GM21390 (cell line): ENCODE measurements at regions not wholly inside any gene's neighbourhood (a gene's known extent, or its start where the extent isn't known, plus 50 kb on each side); places are given as distances from the start of the nearest gene placed in this dataset.
"Not testable (repeated sequence)": the region's sequence is repeated elsewhere in the genome, so short reads cannot be mapped to it uniquely, and the experiment has no call there.

Experiments used
- ATAC-seq: cut with Tn5 transposase; IDR thresholded peaks from one replicate; pipeline ENCODE4 v1.9.1; 2021; ENCODE audit not compliant: unreplicated experiment

DNA sequence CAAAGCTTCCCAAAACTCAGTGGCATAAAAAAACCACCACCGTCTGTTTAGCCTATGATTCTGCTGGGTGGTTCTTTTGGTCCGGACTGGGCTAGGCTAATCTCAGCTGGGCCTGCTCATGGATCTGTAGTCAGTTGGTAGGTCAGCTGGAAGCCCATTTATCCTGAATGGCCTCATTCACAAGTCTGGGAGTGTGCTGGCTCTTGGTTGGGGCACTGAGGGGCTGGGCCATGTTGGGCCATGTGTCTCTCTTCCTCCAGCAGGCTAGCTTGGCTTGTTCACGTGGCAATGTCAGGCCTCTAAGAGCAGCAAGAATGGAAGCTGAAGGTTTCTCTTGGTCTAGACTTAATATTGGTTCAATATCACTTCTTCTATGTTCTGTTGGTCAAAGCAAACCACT is 95.7 kb upstream of the HS6ST1 start:
- no peak for ATAC-seq

DNA sequence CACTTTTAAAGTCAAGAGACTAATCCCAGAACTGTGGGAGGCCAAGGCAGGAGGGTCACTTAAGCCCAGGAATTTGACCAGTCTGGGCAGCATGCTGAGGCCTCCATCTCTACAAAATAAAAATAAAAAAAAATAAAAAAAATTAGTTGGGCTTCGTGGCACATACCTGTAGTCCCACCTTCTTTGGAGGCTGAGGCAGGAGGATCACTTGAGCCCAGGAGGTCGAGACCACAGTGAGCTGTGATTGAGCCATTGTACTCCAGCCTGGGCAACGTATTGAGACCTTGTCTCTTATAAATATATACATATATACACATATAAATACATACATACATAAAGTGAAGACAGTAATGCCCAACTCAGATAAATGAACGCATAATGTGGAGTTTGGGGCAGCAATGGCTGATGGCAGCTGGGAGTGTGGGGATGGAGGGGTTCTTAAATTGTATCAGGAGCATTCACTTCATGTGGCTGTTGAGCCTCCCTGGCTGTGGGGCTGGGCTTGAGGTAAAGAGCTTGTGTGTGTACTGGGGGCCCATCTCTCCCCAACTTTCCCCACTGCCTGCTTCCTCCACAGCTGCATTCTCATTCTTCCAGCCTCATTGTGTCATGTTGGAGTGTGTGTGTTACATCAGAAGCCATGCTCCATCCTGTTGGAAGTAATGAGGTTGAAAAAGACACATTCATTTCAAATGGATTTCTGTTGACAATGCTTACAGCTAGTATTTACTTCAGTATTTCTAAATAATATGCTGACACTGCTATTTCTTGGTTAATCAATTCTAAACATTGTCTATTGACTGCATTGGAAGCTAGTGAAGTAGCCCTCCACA is 96.5 kb upstream of the HS6ST1 start:
- ATAC-seq = no peak

DNA sequence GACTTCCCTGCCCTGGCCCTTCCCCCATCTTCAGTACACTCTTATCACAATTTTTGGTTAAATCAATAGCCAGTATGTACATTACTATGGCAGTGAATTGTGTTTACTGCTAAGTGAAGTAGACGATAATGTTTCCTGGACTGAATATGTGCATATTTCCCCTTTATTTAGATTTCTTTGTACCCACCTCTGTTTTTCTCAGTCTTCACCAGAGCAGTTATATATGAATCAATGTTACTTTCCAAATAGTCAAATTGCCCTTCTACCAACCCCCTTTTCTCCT is 97.1 kb upstream of the HS6ST1 start:
- no peak for ATAC-seq

DNA sequence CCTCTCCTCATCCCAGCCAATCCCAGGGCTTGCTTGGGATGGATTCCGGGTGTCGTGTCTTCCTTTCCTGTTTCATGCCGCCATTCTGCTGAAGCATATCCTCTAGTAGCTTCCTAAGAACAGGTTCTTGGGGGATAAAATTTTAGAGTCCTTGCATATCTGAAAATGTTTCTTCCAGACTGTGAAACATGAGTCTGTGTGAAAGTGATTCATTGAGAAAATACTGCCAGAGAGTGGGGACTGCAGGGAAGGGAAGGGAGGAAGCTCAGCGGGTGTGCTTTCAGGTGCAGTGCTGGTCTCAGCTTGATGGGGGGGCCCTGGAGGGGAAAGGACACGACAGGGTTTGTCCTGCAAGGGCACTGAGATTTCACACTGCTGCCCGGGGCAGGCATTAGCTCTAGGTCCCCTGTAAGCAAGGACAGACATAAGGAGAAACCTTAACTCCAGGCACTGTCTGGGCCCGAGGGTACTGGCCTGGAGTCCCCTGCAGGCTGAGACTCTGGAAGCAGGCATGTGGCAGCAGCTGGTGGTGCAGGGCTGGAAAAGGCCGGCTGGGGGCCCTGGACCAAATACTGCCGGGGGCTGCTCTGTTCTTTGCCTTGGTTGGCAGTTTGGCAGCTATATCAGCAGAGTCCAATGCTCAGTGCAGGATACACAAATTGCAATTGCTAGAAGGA is 97.6 kb upstream of the HS6ST1 start:
- ATAC-seq = no peak

DNA sequence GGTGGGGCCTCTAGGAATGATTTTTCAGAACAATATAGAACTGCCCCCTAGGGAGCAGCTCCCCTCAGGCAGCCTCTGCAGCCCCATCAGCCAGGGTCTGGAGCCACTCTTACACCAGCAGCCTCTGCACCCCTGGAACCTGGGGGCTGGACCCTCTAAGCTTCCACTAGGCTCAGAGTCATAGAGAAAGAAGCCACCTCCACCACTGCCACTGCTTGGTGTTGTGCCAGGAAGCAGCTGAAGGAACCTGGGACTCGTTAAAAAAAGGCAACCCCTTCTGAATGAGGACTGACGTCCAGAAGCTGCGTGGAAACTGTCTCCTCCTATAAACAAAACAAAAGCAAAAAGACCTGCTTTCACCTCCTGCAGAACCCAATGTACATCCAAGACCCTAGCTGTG is 98.1 kb upstream of the HS6ST1 start:
- ATAC-seq = no peak

DNA sequence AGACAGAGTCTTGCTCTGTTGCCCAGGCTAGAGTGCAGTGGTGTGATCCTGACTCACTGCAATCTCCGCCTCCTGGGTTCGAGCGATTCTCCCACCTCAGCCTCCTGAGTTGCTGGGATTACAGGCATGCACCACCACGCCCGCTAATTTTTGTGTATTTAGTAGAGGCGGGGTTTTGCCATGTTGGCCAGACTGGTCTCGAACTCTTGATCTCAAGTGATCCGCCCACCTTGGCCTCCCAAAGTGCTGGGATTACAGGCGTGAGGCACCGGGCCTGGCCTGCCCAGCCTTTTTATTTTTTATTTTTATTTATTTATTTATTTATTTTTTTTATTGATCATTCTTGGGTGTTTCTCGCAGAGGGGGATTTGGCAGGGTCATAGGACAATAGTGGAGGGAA is 98.6 kb upstream of the HS6ST1 start:
- not testable (repeated sequence) for ATAC-seq

DNA sequence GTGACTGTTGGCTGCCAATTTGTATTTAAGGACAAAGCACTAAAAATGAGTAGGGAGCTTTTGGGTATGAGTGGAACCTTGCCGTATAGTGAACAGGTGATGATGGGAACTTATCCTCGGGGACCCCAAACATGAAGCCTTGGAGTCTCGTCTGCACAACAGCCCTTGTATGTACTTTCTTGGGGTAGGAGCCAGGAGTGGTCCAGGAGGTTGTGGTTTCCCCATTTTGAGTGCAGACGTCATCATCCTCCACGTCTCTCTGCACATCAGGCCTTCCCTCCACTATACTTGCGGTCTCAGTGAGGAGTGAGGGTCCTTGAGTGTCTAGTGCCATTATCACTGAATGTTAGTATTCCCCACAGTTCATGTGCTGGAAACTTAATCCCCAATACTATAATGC is 101.5 kb upstream of the HS6ST1 start:
- ATAC-seq = no peak

DNA sequence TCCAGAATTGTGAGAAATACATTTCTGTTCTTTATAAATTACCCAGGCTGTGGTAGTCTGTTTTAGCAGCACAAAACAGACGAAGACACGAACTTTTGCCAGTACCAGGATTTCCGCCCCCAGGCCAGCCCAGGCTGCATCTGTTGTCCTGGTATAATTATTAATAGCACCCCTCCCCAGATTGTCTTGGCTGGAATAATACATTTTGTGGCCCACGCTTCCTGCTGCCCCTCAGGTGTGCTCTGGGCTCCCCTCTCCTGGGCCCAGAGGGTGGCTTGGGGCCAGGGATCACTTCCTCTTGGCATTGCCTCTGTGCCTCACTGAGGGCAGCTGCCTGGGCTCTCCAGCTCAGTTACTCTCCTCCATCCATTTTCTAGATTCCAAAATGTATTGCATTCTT is 102.1 kb upstream of the HS6ST1 start:
- no peak for ATAC-seq

DNA sequence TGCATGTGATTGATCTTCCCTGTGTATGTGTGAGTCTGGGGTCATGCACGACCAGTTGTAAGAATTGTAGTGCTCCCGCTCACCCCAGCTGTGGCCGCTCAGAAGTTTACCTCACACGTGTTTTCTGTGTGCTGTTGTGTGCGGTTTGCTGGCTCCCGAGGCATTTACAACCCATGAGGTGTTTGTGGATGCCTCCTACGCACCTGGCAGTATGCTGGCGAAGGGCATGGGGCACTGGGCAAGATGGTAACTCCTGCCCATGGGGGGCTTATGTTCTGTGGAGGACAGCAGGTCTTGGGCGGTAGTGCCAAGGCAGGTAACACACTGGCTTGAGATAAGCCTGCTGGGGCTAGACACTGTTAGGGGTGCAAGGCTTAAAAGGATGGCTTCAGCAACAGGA is 102.6 kb upstream of the HS6ST1 start:
- ATAC-seq = no peak

DNA sequence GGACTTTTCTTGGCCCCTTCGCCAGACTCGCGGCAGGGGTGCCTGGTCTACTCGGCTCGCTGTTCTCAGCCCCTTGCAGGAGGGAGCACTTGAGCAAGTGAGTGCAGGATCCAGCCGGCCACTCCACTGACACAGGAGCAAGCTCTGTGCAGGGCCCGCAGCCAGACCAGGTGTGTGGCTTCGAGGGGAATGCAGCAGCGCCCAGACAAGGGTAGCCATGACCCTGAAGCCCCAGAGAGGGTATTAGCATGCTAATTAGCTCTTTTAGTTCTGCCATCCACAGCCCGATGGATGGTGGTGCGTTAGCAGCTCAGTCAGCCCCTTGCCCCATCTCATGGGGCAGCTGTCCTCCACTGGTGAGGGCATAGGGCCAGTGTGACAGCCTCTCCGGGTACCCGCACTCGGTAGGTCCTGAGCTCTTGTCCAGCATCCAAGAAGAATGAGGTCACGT is 103.2 kb upstream of the HS6ST1 start:
- ATAC-seq = no peak

DNA sequence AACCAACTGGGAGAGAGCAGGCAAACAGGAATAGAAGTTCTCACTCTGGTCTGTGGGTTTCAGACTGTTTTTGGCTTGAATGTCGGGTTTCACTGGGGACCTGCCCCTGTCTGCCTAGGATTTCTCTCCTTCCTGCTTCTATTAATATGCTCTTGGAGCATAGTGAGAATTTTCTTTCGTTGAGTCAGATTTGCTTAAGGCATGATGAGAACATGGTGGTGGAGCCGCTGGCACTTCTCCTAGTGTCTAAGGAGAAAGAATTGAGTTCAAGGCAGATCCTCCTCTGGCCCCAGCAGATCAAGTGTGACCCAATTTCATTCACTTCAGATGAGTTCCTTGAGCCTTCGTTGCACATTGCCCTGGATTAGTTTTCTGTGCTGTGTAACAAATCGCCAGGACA is 103.9 kb upstream of the HS6ST1 start:
- no peak for ATAC-seq

DNA sequence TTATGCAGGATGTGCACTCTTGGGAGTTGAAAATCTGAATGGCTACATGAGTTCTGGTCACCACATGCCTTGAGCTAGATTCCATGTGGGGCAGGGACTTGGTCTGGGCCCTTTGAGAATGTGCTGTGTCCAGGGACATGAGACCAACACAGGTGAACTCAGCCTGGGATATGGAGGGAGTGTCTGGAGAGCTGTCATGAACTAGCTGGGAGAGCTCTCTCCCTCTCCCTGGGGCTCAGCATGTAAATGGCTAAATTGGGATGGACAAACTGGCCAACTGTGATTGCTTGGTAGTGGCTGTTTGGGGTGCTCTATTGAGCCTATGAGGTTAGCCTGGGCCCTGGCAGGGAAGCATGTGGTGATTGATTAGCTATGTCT is 105.1 kb upstream of the HS6ST1 start:
- ATAC-seq = no peak

DNA sequence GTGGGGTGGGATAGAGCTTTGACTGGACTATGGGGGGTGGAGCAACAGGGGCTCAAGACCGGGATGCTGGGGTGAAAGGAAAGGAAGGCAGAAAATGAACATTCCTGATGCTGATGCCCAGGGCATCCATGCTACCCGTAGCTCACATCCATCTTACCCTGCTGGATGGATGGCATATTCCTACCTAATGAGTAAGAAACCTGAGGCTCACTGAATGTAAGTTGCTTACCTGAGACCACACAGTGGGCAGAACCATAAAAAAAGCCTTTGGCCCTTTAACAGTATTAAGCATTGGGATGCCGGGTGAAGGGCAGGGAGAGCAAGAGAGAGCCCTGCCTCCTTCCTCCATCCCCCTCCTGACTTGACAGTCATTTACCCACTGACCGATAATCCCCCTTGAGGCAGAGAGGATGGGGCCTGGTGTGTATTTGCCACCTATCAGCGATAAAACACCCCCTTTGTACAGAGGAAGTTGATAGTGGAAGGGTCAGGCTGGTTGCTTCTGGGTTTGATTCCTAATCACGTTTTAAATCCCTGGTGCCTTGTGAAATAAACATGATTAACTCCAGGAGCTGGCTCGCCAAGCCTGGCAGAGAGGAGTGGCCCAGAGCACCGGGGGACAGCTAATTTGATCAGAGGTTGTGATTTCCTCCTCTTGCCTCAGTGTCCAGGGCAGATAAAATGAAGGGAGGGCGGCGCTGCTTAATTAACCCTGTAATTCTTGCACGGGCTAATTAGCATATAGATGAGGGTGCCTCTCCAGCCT is 105.9 kb upstream of the HS6ST1 start:
- no peak for ATAC-seq

DNA sequence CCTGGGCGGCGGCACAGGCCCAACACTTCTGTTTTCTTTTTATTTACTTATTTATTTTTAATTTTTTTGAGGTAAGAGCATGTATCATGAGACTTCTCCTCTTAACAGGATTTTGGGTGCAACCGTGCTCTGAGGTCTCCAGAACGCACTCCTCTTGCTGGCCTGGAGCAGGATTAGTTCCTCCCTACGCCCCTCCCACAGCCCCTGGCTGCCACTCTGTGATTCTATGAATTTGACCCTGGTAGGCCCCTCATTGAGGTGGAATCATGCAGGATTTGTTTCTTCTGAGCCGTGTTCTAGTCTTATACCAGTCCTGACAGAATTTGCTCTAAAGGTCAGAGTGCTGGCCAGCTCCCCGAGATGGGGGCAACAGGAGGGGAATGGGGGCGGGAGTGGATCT is 106.5 kb upstream of the HS6ST1 start:
- no peak for ATAC-seq

DNA sequence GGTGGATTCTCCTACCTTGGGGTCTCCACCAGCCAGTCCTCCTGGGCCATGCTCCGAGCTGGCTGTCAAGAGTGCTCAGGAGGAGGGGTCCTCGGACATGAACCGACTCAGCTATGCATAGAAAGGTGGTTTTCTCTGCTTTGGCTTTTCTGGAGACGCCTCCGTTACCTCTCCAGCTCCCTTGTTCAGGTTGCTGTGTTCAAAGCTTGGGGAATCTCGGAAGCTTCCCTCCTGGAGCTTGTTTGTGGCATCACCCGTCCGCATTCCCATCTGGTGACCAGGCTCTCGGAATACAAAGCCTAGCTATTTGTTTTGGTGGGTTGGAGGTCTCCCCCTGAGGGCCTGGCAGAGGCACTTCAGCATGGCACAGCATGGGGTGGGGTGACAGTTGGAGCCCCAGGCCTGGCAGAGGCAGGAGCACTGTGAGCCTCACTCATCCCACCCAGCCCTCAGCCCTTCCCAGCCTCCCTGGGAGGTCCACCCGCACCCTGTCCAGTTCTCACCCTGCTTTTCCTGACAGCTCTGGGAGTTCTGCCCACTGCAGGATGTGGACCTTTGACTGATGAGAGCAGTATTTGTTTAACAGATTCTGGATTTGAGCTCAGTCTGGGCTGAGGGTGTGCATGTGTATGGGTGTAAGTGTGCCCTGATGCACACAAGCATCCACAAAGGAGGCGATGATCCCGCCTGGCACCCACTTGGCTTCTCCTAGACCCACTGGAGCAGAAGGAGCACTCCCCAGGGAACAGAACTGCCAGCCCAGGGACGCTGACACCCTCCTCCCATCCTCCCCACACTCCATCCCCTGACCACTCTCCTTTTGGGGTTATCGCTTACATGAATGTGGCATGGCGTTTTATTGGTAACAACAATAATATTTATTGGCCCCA is 107.3 kb upstream of the HS6ST1 start:
- ATAC-seq = no peak

DNA sequence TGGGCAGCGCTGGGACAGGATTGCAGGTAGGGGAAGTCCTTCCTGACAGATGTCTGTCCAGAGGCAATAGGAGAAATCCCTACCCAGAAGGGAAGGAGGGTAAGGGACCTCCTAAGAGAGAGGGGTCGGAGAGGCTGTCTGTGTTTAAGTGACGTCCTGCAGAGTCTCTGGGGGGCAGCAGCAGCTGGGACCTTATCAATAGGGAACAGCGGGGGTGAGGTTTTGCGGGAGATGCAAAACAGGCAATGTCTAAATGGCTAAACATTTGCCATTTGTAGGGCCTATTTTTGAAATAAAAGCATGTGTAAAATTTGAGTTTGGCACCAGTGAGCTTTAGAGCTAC is 108.7 kb upstream of the HS6ST1 start:
- ATAC-seq = no peak

DNA sequence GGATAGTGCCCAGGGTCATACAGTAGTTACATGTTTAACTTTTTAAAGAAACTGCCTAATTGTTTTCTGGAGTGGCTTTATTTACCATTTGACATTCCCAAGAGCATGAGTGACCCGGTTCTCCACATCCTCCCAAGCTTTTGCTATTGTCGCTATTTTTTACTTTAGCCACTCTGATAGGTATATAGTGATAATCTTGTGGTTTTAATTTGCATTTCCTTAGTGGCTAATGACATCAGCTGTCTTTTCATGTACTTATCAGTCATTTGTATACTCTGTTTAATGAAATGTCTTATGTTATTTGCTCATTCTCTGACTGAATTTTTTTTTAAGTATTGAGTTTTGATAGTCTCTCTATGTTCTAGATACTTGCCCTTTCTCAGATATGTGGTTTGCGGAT is 109.7 kb upstream of the HS6ST1 start:
- ATAC-seq = no peak

DNA sequence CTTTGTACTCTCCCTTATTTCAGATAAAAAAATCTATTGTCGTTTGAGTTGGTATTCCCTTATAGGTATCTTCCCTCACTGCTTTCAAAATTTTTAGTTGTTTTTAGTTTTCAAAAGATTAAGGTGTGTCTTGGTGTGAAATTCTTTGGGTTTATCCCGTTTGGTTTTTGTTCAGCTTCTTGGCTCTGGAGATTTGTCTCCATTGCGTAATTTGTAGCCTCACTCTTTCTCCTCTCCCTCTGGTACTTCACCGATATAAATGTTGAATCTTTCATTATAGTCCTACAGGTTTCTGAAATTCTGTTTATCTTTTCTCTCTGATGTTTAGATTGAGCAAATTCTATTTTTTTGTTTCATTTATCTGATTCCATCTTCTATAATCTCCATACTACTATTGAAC is 113.8 kb upstream of the HS6ST1 start:
- no peak for ATAC-seq

DNA sequence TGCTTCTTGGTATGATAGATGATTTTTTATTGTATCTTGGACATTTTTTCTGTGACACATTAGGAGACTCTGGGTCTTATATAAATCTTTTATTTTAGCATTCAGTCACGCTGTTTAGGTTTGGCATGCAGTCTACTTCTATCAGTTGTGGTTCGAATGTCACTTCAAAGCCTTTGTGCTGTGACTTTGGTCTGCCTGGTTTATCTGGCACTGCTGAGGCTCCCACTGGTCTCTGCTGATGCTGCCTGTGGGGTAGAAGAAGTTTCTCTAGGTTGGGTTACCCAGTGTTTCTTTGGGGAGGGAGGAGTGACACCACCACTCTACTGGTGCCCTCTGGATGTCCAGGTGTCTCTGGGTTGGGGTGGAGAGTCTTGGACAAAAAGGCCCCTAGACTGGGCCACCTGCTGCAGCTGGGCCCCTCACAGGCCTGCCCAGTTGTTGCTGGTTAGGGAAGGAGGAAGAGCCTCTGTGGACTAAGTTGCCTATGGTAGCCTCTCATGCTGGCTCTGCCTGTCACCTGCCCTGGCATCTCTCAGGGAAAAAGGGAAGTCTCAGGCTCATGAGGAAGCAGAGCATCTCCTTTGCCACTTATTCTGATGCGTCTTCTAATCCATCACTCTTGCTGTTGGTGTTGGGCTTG is 115.4 kb upstream of the HS6ST1 start:
- no peak for ATAC-seq

DNA sequence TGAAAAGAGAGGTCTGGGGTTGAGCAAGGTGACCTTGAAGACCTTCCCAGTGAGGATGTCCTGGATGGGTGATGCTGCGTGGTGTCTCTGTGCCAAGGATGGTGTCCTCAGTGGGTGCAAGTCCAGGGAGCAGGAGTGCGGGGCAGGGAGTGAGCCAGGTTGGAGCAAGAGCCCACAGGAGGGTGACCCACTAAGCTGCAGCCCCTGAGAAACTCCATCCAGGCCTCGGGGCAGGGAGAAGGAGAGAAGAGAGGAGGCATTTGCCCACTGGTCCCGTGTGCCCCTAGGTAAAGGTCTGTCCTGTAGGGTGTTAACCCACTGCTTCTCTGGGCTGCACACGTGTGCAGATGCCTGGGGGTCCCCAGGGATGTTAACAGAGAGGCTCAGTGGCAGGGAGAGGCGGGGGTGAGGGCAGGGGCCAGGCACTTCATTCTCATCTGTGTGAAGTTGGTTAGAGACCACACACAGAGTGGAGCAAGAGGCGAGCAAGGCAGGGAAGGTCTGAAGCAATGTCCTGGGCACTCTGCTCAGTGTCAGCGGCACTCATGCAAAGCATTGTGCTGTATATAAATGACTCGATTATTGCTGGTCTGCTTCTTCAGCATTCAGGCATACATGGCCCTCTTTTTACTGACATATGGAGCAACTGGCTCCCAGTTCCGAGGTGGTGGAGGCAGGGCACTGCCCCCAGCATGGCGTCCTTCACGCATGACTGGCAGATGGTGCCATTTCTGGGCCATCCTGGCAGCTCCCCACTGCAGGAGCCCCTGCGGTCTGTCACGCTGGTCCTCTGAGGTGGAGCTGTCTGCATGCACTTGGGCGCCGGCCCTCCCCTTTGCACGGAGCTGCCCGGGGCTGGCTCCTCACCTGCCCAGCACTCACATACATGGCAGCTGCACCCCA is 117.2 kb upstream of the HS6ST1 start:
- ATAC-seq = no peak
